ENCODE measurements at regions not wholly inside any gene's neighbourhood (a gene's known extent, or its start where the extent isn't known, plus 50 kb on each side); places are given as distances from the start of the nearest gene placed in this dataset.

- TF ChIP-seq SMAD3 (CRISPR knock-in tag; IDR thresholded peaks at IDR 0.05; ENCODE audit: borderline replicate concordance) = no peak
- no peak for TF ChIP-seq RELA (CRISPR knock-in tag; IDR thresholded peaks at IDR 0.05; ENCODE audit: borderline replicate concordance)
- TF ChIP-seq SP1 (CRISPR knock-in tag; conservative IDR thresholded peaks at IDR 0.05) = no peak
Measured at GRCh38 chr14:84575681-84576080, 954.3 kb upstream of the FLRT2 start.

GRCh38 chr14:84579292-84579691, 950.7 kb upstream of the FLRT2 start:
- TF ChIP-seq RELA (CRISPR knock-in tag; IDR thresholded peaks at IDR 0.05; ENCODE audit: borderline replicate concordance) (no peak), ZNF263 (CRISPR knock-in tag; IDR thresholded peaks at IDR 0.05; ENCODE audit: low read depth) (no peak), MAX (CRISPR knock-in tag; IDR thresholded peaks at IDR 0.05) (no peak), FOXK1 (CRISPR knock-in tag; IDR thresholded peaks at IDR 0.05) (no peak)
- ChIA-PET POLR2A (no interaction called here), CTCF (no interaction called here)
- H3K9me3 Mint-ChIP-seq = peaks cover 5% of the 10 kb centered on the region; the same call in 1 of the 2 replicates
- H3K36me3 Mint-ChIP-seq = no peaks in the 10 kb centered on the region
- H3K4me1 Mint-ChIP-seq = peaks cover 6% of the 10 kb centered on the region; the same call in 1 of the 2 replicates
- ATAC-seq = no peak
- no peak overlapping the region for H3K4me3 Mint-ChIP-seq
- DNase-seq (ENCODE audit: low spot score) = no peak
- H3K27me3 Mint-ChIP-seq (ENCODE audit: low read depth) = no peaks in the 10 kb centered on the region
- H3K27ac Mint-ChIP-seq = no peak overlapping the region

More at GRCh38 chr14:84575681-84576080, 954.3 kb upstream of the FLRT2 start:
- DNase-seq (ENCODE audit: low spot score) (no peak), ATAC-seq (no peak)
- CTCF ChIA-PET = no interaction called here
- no peaks in the 10 kb centered on the region for H3K27me3 Mint-ChIP-seq (ENCODE audit: low read depth)
- POLR2A ChIA-PET = no interaction called here
- H3K4me3 Mint-ChIP-seq = no peak overlapping the region
- H3K36me3 Mint-ChIP-seq = no peaks in the 10 kb centered on the region
- H3K9me3 Mint-ChIP-seq = peaks cover 5% of the 10 kb centered on the region; the same call in 1 of the 2 replicates
- H3K27ac Mint-ChIP-seq = no peak overlapping the region
- peaks cover 6% of the 10 kb centered on the region; the same call in 1 of the 2 replicates for H3K4me1 Mint-ChIP-seq

GRCh38 chr14:84581041-84581440, 948.9 kb upstream of the FLRT2 start:
- Mint-ChIP-seq H3K9me3 (peaks cover 9% of the 10 kb centered on the region), H3K36me3 (peaks cover 1% of the 10 kb centered on the region; the same call in 1 of the 2 replicates), H3K4me1 (peaks cover 6% of the 10 kb centered on the region; the same call in 1 of the 2 replicates), H3K27ac (no peak overlapping the region), H3K27me3 (ENCODE audit: low read depth) (no peaks in the 10 kb centered on the region), H3K4me3 (no peak overlapping the region)
- POLR2A ChIA-PET = no interaction called here
- ATAC-seq (no peak), DNase-seq (ENCODE audit: low spot score) (no peak)
- TF ChIP-seq CBFB (CRISPR knock-in tag; IDR thresholded peaks at IDR 0.05; ENCODE audit: low read depth) (no peak), ZBTB21 (CRISPR knock-in tag; IDR thresholded peaks at IDR 0.05; ENCODE audit: borderline replicate concordance) (no peak), ESRRA (CRISPR knock-in tag; IDR thresholded peaks at IDR 0.05; ENCODE audit: borderline replicate concordance) (no peak), JUN (CRISPR knock-in tag; IDR thresholded peaks at IDR 0.05) (no peak), ELF4 (CRISPR knock-in tag; IDR thresholded peaks at IDR 0.05; ENCODE audit: low read depth) (no peak), SMAD3 (CRISPR knock-in tag; IDR thresholded peaks at IDR 0.05; ENCODE audit: borderline replicate concordance) (no peak), ETV6 (CRISPR knock-in tag; IDR thresholded peaks at IDR 0.05) (no peak), E2F1 (CRISPR knock-in tag; IDR thresholded peaks at IDR 0.05) (no peak), NFE2L1 (CRISPR knock-in tag; IDR thresholded peaks at IDR 0.05) (no peak), ARID4B (CRISPR knock-in tag; IDR thresholded peaks at IDR 0.05; ENCODE audit: borderline replicate concordance) (no peak)
- CTCF ChIA-PET = no interaction called here

Measured in WTC11 (cell line).